H9 (cell line): ENCODE measurements at regions not wholly inside any gene's neighbourhood (a gene's known extent, or its start where the extent isn't known, plus 50 kb on each side); places are given as distances from the start of the nearest gene placed in this dataset.

Source experiments
- DNase-seq: peaks from one replicate; pipeline ENCODE4 v3.0.0-alpha.2; 2017
- H2AFZ ChIP-seq: one replicate; pipeline ENCODE4 v1.6.1; 2013; ENCODE audit warnings: mild to moderate bottlenecking, low read length, control low read depth, moderate library complexity
- H2AK5ac ChIP-seq: 2 replicates; pipeline ENCODE4 v1.6.1; 2013; ENCODE audit warnings: low read length, control low read depth, mixed read lengths; ENCODE audit not compliant: insufficient read length
- H2BK120ac ChIP-seq: one replicate; pipeline ENCODE4 v1.6.1; 2013; ENCODE audit warnings: low read depth, mild to moderate bottlenecking, low read length, control low read depth, inconsistent platforms; ENCODE audit not compliant: poor library complexity, severe bottlenecking
- H2BK12ac ChIP-seq: 2 replicates; pipeline ENCODE4 v1.6.1; 2013; ENCODE audit warnings: low read length, control low read depth, mixed read lengths, low read depth; ENCODE audit not compliant: insufficient read length
- H2BK15ac ChIP-seq: 2 replicates; pipeline ENCODE4 v1.6.1; 2013; ENCODE audit warnings: low read depth, low read length, control low read depth
- H2BK20ac ChIP-seq: one replicate; pipeline ENCODE4 v1.6.1; 2013; ENCODE audit warnings: low read depth, mild to moderate bottlenecking, low read length, control low read depth, inconsistent platforms; ENCODE audit not compliant: poor library complexity, severe bottlenecking
- H2BK5ac ChIP-seq: 2 replicates; pipeline ENCODE4 v1.6.1; 2013; ENCODE audit warnings: low read length, control low read depth, mixed read lengths; ENCODE audit not compliant: insufficient read length
- H3K14ac ChIP-seq: 2 replicates; pipeline ENCODE4 v1.6.1; 2013; ENCODE audit warnings: low read length, control low read depth; ENCODE audit not compliant: insufficient read depth
- H3K18ac ChIP-seq: 2 replicates; pipeline ENCODE4 v1.6.1; 2013; ENCODE audit warnings: low read depth, mild to moderate bottlenecking, mixed read lengths, low read length, control low read depth; ENCODE audit not compliant: insufficient read length
- H3K23ac ChIP-seq: 2 replicates; pipeline ENCODE4 v1.6.1; 2013; ENCODE audit warnings: low read length, control low read depth, mixed read lengths, low read depth; ENCODE audit not compliant: insufficient read length
- H3K23me2 ChIP-seq: 2 replicates; pipeline ENCODE4 v1.6.1; 2013; ENCODE audit warnings: low read depth, mild to moderate bottlenecking, mixed read lengths, low read length, control low read depth; ENCODE audit not compliant: insufficient read length, poor library complexity, severe bottlenecking
- H3K27ac ChIP-seq: 2 replicates; pipeline ENCODE4 v1.5.1; 2013; ENCODE audit warnings: low read length, control low read depth, mixed read lengths, low read depth; ENCODE audit not compliant: insufficient read length
- H3K27me3 ChIP-seq: 2 replicates; pipeline ENCODE4 v1.6.1; 2013; ENCODE audit warnings: low read length, control low read depth, inconsistent platforms; ENCODE audit not compliant: insufficient read depth
- H3K4ac ChIP-seq: 2 replicates; pipeline ENCODE4 v1.6.1; 2013; ENCODE audit warnings: low read depth, mild to moderate bottlenecking, control low read depth, inconsistent platforms, low read length, moderate library complexity
- H3K4me1 ChIP-seq: 2 replicates; pipeline ENCODE4 v1.6.1; 2013; ENCODE audit warnings: low read length, control low read depth, inconsistent platforms; ENCODE audit not compliant: insufficient read depth
- H3K4me2 ChIP-seq: 2 replicates; pipeline ENCODE4 v1.6.1; 2013; ENCODE audit warnings: low read length, control low read depth, mixed read lengths; ENCODE audit not compliant: insufficient read length, insufficient read depth
- H3K56ac ChIP-seq: 2 replicates; pipeline ENCODE4 v1.6.1; 2013; ENCODE audit warnings: low read depth, mild to moderate bottlenecking, mixed read lengths, low read length, control low read depth; ENCODE audit not compliant: insufficient read length
- H3K79me1 ChIP-seq: 2 replicates; pipeline ENCODE4 v1.6.1; 2013; ENCODE audit warnings: low read depth, mild to moderate bottlenecking, moderate library complexity, low read length, control low read depth, inconsistent platforms; ENCODE audit not compliant: insufficient read depth, poor library complexity, severe bottlenecking
- H3K79me2 ChIP-seq: 2 replicates; pipeline ENCODE4 v1.6.1; 2013; ENCODE audit warnings: low read length, control low read depth, inconsistent platforms; ENCODE audit not compliant: insufficient read depth
- H3K9ac ChIP-seq: 2 replicates; pipeline ENCODE4 v1.6.1; 2013; ENCODE audit warnings: low read length, control low read depth, mixed read lengths; ENCODE audit not compliant: insufficient read length; ENCODE audit errors: extremely low read depth
- H3K9me3 ChIP-seq: one replicate; pipeline ENCODE4 v1.6.1; 2013; ENCODE audit warnings: low read depth, low read length, inconsistent platforms; ENCODE audit not compliant: control insufficient read depth
- H3T11ph ChIP-seq: one replicate; pipeline ENCODE4 v1.6.1; 2013; ENCODE audit warnings: mild to moderate bottlenecking, low read length, control low read depth, inconsistent platforms
- H4K20me1 ChIP-seq: one replicate; pipeline ENCODE4 v1.6.1; 2013; ENCODE audit not compliant: control insufficient read depth, insufficient read length, insufficient read depth
- H4K5ac ChIP-seq: 2 replicates; pipeline ENCODE4 v1.6.1; 2013; ENCODE audit warnings: low read depth, mild to moderate bottlenecking, mixed read lengths, low read length, control low read depth; ENCODE audit not compliant: insufficient read length
- H4K8ac ChIP-seq: replicated peaks from 2 replicates; pipeline ENCODE4 v1.6.1; 2013; ENCODE audit warnings: low read length, control low read depth, mixed read lengths, low read depth; ENCODE audit not compliant: insufficient read length
- H4K91ac ChIP-seq: 2 replicates; pipeline ENCODE4 v1.6.1; 2013; ENCODE audit warnings: low read depth, mild to moderate bottlenecking, moderate library complexity, mixed read lengths, low read length, control low read depth; ENCODE audit not compliant: insufficient read length
- H3K27ac Mint-ChIP-seq, 3 experiments: 2 replicates in 2 of 3; 3 replicates in 1 of 3; pipeline ENCODE4 v1.8.0; 2020 to 2021; ENCODE audit warnings: mixed read lengths in 3 of 3, mild to moderate bottlenecking in 1 of 3, moderate library complexity in 1 of 3
- H3K27me3 Mint-ChIP-seq: 2 replicates; pipeline ENCODE4 v1.8.0; 2021; ENCODE audit warnings: low read depth, mild to moderate bottlenecking, moderate library complexity, mixed read lengths
- H3K36me3 Mint-ChIP-seq, 3 experiments: 2 replicates in 2 of 3; 3 replicates in 1 of 3; pipeline ENCODE4 v1.8.0; 2020 to 2021; ENCODE audit warnings: low read depth in 3 of 3, mixed read lengths in 3 of 3; ENCODE audit not compliant: insufficient read depth in 1 of 3
- H3K4me1 Mint-ChIP-seq, 2 experiments: 2 replicates each; pipeline ENCODE4 v1.8.0; 2020; ENCODE audit warnings: mixed read lengths in 2 of 2
- H3K4me3 Mint-ChIP-seq, 2 experiments: 2 replicates in 1 of 2; 3 replicates in 1 of 2; pipeline ENCODE4 v1.8.0; 2020 to 2021; ENCODE audit warnings: mild to moderate bottlenecking in 2 of 2, mixed read lengths in 2 of 2, moderate library complexity in 1 of 2
- H3K9me3 Mint-ChIP-seq, 2 experiments: 2 replicates in 1 of 2; 3 replicates in 1 of 2; pipeline ENCODE4 v1.8.0; 2020; ENCODE audit warnings: mild to moderate bottlenecking in 2 of 2, mixed read lengths in 2 of 2, moderate library complexity in 1 of 2
- CTCF ChIP-seq: fragments of 200-600 bp; sonication (generic); conservative IDR thresholded peaks from 3 replicates; pipeline ENCODE4 v1.8.0; 2021; ENCODE audit warnings: antibody characterized with exemption, mild to moderate bottlenecking
- WGBS: extraction: QIAGEN DNeasy Blood & Tissue Kit; methylation state at CpG from one replicate; pipeline ENCODE4 v1.1.7; 2013; ENCODE audit warnings: missing lambda C conversion rate, low lambda C conversion rate, mixed read lengths; ENCODE audit not compliant: insufficient read length; ENCODE audit errors: extremely low coverage; 5-methylcytosine and 5-hydroxymethylcytosine counted together

- H3K27ac ChIP-seq = no peak overlapping the region
- peaks cover 33 to 37% of the 10 kb centered on the region in 2 experiments for H3K9me3 Mint-ChIP-seq
- no peak overlapping the region for H2BK5ac ChIP-seq
- H4K91ac ChIP-seq = no peak overlapping the region
- no peak for DNase-seq
- H3K4me1 Mint-ChIP-seq = peaks cover 0 to 3% of the 10 kb centered on the region in 2 experiments; a peak in 3 of 4 replicates
- H3K14ac ChIP-seq = no peak overlapping the region
- H3K27me3 Mint-ChIP-seq = no peaks in the 10 kb centered on the region
- no peak overlapping the region for H3K4me3 Mint-ChIP-seq
- no peak overlapping the region for H3T11ph ChIP-seq
- no peaks in the 10 kb centered on the region for H4K20me1 ChIP-seq
- TF ChIP-seq CTCF = no peak
- H3K9me3 ChIP-seq = no peaks in the 10 kb centered on the region
- no peaks in the 10 kb centered on the region for H3K79me1 ChIP-seq
- H2BK12ac ChIP-seq = no peak overlapping the region
- H3K23me2 ChIP-seq = no peaks in the 10 kb centered on the region
- no peak overlapping the region for H2BK20ac ChIP-seq
- no peak overlapping the region for H4K8ac ChIP-seq
- no peak overlapping the region for H3K18ac ChIP-seq
- H3K23ac ChIP-seq = no peak overlapping the region
- no peak overlapping the region for H3K9ac ChIP-seq
- H2AK5ac ChIP-seq = no peak overlapping the region
- H2AFZ ChIP-seq = no peak overlapping the region
- H4K5ac ChIP-seq = no peak overlapping the region
- no peak overlapping the region for H3K56ac ChIP-seq
- no peaks in the 10 kb centered on the region for H3K79me2 ChIP-seq
- H2BK15ac ChIP-seq = no peak overlapping the region
- no peak overlapping the region for H3K4ac ChIP-seq
- no peak overlapping the region for H3K4me2 ChIP-seq
- WGBS = no CpG with 5 or more reads among the region's 3 CpGs
- no peak overlapping the region for H2BK120ac ChIP-seq
- H3K27me3 ChIP-seq = no peaks in the 10 kb centered on the region
- H3K4me1 ChIP-seq = no peaks in the 10 kb centered on the region; the same call in 1 of the 2 replicates
- no peak overlapping the region for H3K27ac Mint-ChIP-seq
- H3K36me3 Mint-ChIP-seq = peaks cover 5 to 32% (median 9%) of the 10 kb centered on the region in 3 experiments
These were observed 168.7 kb upstream of the LYZL1 start for GRCh38 chr10:29120216-29120615.
